H1 (cell line): ENCODE measurements at regions not wholly inside any gene's neighbourhood (a gene's known extent, or its start where the extent isn't known, plus 50 kb on each side); places are given as distances from the start of the nearest gene placed in this dataset.

Source experiments
- CTCF ChIA-PET: fragments of 300-600 bp; sonication (Branson Sonifier 250); formaldehyde crosslinking; loops from one replicate; lab custom pipeline; 2021; ENCODE audit not compliant: partially characterized antibody; lab: Charles Lee
- POLR2A ChIA-PET: fragments of 300-600 bp; sonication (Branson Sonifier 250); formaldehyde crosslinking; loops from one replicate; lab custom pipeline; 2021; ENCODE audit warnings: inconsistent platforms; ENCODE audit not compliant: partially characterized antibody; lab: Charles Lee
- DNase-seq, 2 experiments: peaks; one replicate each; pipeline versions ENCODE4 v3.0.0 to v3.0.0-alpha.2; 2010 to 2022; ENCODE audit warnings: low spot score in 2 of 2, low read depth in 1 of 2, mixed read lengths in 1 of 2
- FAIRE-seq: peaks from 2 replicates; lab custom pipeline; 2011; peaks lifted over from hg19 to GRCh38; lab: Jason Lieb, UNC
- H2AFZ ChIP-seq: 2 replicates; pipeline ENCODE4 v1.8.1; 2012; ENCODE audit warnings: low read length, inconsistent platforms
- H2AK5ac ChIP-seq: 2 replicates; pipeline ENCODE4 v1.6.1; 2013; ENCODE audit warnings: low read depth, low read length
- H2BK120ac ChIP-seq: replicated peaks from 2 replicates; pipeline ENCODE3; 2013; ENCODE audit warnings: low read depth, low read length, inconsistent platforms
- H2BK12ac ChIP-seq: 2 replicates; pipeline ENCODE4 v1.6.1; 2013; ENCODE audit warnings: low read depth, low read length
- H2BK15ac ChIP-seq: 2 replicates; pipeline ENCODE4 v1.6.1; 2013; ENCODE audit warnings: low read length
- H2BK20ac ChIP-seq: 2 replicates; pipeline ENCODE4 v1.6.1; 2013; ENCODE audit warnings: low read length
- H2BK5ac ChIP-seq: 2 replicates; pipeline ENCODE4 v1.6.1; 2013; ENCODE audit warnings: low read depth, low read length
- H3K14ac ChIP-seq: 2 replicates; pipeline ENCODE4 v1.6.1; 2013; ENCODE audit warnings: inconsistent platforms; ENCODE audit not compliant: insufficient read length
- H3K18ac ChIP-seq: 2 replicates; pipeline ENCODE4 v1.6.1; 2013; ENCODE audit warnings: low read length; ENCODE audit errors: extremely low read depth
- H3K23ac ChIP-seq: 2 replicates; pipeline ENCODE4 v1.6.1; 2013; ENCODE audit warnings: inconsistent platforms; ENCODE audit not compliant: insufficient read length
- H3K23me2 ChIP-seq: 2 replicates; pipeline ENCODE4 v1.6.1; 2013; ENCODE audit warnings: low read depth, low read length
- H3K27ac ChIP-seq: 2 replicates; pipeline ENCODE4 v1.6.1; 2011; ENCODE audit warnings: low read depth, low read length, inconsistent platforms
- H3K27me3 ChIP-seq, 4 experiments: replicated peaks in 1 of 4; 1 replicate in 1 of 4; 2 replicates in 3 of 4; pipeline versions ENCODE4 v1.6.1 to v1.8.1; 2011 to 2013; ENCODE audit warnings: low read length in 3 of 4, mild to moderate bottlenecking in 3 of 4, inconsistent platforms in 2 of 4, mixed read lengths in 2 of 4, moderate library complexity in 1 of 4; ENCODE audit not compliant: control insufficient read depth in 3 of 4, insufficient read depth in 3 of 4; ENCODE audit errors: extremely low read depth in 1 of 4
- H3K36me3 ChIP-seq, 4 experiments: 2 replicates each; pipeline versions ENCODE4 v1.6.1 to v1.8.1; 2011 to 2013; ENCODE audit warnings: mild to moderate bottlenecking in 4 of 4, low read length in 3 of 4, moderate library complexity in 2 of 4, control low read depth in 1 of 4, inconsistent platforms in 1 of 4; ENCODE audit not compliant: insufficient read depth in 4 of 4, control insufficient read depth in 2 of 4
- H3K4ac ChIP-seq: replicated peaks from 2 replicates; pipeline ENCODE3; 2013; ENCODE audit warnings: low read length, low read depth, mixed read lengths, inconsistent platforms; ENCODE audit not compliant: insufficient read length
- H3K4me1 ChIP-seq, 4 experiments: replicated peaks in 1 of 4; 1 replicate in 1 of 4; 2 replicates in 3 of 4; pipeline versions ENCODE4 v1.6.1 to v1.8.1; 2011 to 2013; ENCODE audit warnings: low read length in 3 of 4, inconsistent platforms in 2 of 4, mixed read lengths in 1 of 4; ENCODE audit not compliant: insufficient read depth in 4 of 4, control insufficient read depth in 3 of 4
- H3K4me2 ChIP-seq, 2 experiments: 2 replicates each; pipeline versions ENCODE4 v1.6.1 to v1.8.1; 2011 to 2013; ENCODE audit warnings: low read depth in 2 of 2, low read length in 2 of 2, control low read depth in 1 of 2, inconsistent platforms in 1 of 2, mild to moderate bottlenecking in 1 of 2; ENCODE audit not compliant: insufficient read depth in 1 of 2
- H3K4me3 ChIP-seq, 4 experiments: fragments of 200-600, 300-600 bp in 1 of 4; sonication (generic), shearing (Covaris generic), sonication (Bioruptor Twin) in 1 of 4; 2 replicates each; pipeline versions ENCODE4 v1.5.1 to v1.8.1; 2011 to 2016; ENCODE audit warnings: low read length in 4 of 4, low read depth in 3 of 4, control low read depth in 2 of 4, inconsistent platforms in 2 of 4, mild to moderate bottlenecking in 2 of 4, mixed read lengths in 1 of 4, moderate library complexity in 1 of 4; ENCODE audit not compliant: insufficient read depth in 2 of 4; ENCODE audit errors: extremely low read depth in 1 of 4
- H3K56ac ChIP-seq: replicated peaks from 2 replicates; pipeline ENCODE3; 2013; ENCODE audit warnings: low read depth, mild to moderate bottlenecking, mixed read lengths, low read length, inconsistent platforms; ENCODE audit not compliant: insufficient read length
- H3K79me1 ChIP-seq: 2 replicates; pipeline ENCODE4 v1.6.1; 2013; ENCODE audit warnings: low read depth, low read length, control low read depth
- H3K79me2 ChIP-seq, 2 experiments: 2 replicates each; pipeline versions ENCODE4 v1.6.1 to v1.8.1; 2012 to 2013; ENCODE audit warnings: low read length in 2 of 2, mild to moderate bottlenecking in 2 of 2, inconsistent platforms in 1 of 2; ENCODE audit not compliant: insufficient read depth in 2 of 2, control insufficient read depth in 1 of 2
- H3K9ac ChIP-seq, 4 experiments: replicated peaks in 1 of 4; 1 replicate in 1 of 4; 2 replicates in 3 of 4; pipeline versions ENCODE4 v1.6.1 to v1.8.1; 2011 to 2013; ENCODE audit warnings: low read depth in 3 of 4, low read length in 3 of 4, control low read depth in 2 of 4, mild to moderate bottlenecking in 2 of 4, moderate library complexity in 2 of 4, inconsistent platforms in 1 of 4; ENCODE audit errors: extremely low read depth in 1 of 4
- H3K9me3 ChIP-seq, 2 experiments: 2 replicates each; pipeline versions ENCODE4 v1.6.1 to v1.8.1; 2012 to 2013; ENCODE audit warnings: mild to moderate bottlenecking in 2 of 2, moderate library complexity in 2 of 2, control low read depth in 1 of 2, inconsistent platforms in 1 of 2, low read depth in 1 of 2, low read length in 1 of 2, mixed read lengths in 1 of 2; ENCODE audit not compliant: insufficient read depth in 2 of 2
- H4K20me1 ChIP-seq, 2 experiments: replicated peaks in 1 of 2; 2 replicates each; pipeline versions ENCODE3 to v1.8.1; 2011 to 2013; ENCODE audit warnings: inconsistent platforms in 2 of 2, low read length in 2 of 2, mild to moderate bottlenecking in 1 of 2; ENCODE audit not compliant: insufficient read depth in 2 of 2, control insufficient read depth in 1 of 2
- H4K5ac ChIP-seq: 2 replicates; pipeline ENCODE4 v1.6.1; 2013; ENCODE audit warnings: low read length, low read depth, mixed read lengths, inconsistent platforms; ENCODE audit not compliant: insufficient read length
- H4K8ac ChIP-seq: 2 replicates; pipeline ENCODE4 v1.8.0; 2013; ENCODE audit warnings: mild to moderate bottlenecking, moderate library complexity, low read length, inconsistent platforms; ENCODE audit not compliant: insufficient read depth; ENCODE audit errors: extremely low read depth
- H4K91ac ChIP-seq: replicated peaks from 2 replicates; pipeline ENCODE3; 2013; ENCODE audit warnings: low read length, mixed read lengths, inconsistent platforms; ENCODE audit not compliant: insufficient read length
- ATF3 ChIP-seq: IDR thresholded peaks from 2 replicates; pipeline ENCODE4 v1.6.1; 2011; ENCODE audit warnings: low read depth, mild to moderate bottlenecking, low read length; ENCODE audit not compliant: insufficient read depth
- BACH1 ChIP-seq: IDR thresholded peaks from 2 replicates; pipeline ENCODE4 v1.6.1; 2012; ENCODE audit warnings: low read length, improper control_type of control experiment
- CREB1 ChIP-seq: IDR thresholded peaks from 2 replicates; pipeline ENCODE4 v1.6.1; 2012; ENCODE audit warnings: inconsistent platforms
- EP300 ChIP-seq, 2 experiments: IDR thresholded peaks; 1 replicate in 1 of 2; 2 replicates in 1 of 2; pipeline ENCODE4 v1.6.1; 2011 to 2012; ENCODE audit warnings: low read depth in 2 of 2, low read length in 2 of 2, mild to moderate bottlenecking in 2 of 2, borderline replicate concordance in 1 of 2, inconsistent platforms in 1 of 2, moderate library complexity in 1 of 2
- GTF2F1 ChIP-seq: IDR thresholded peaks from 2 replicates; pipeline ENCODE4 v1.6.1; 2012; ENCODE audit warnings: low read depth, low read length, improper control_type of control experiment, borderline replicate concordance
- KDM4A ChIP-seq: IDR thresholded peaks from one replicate; pipeline ENCODE4 v1.7.1; 2012; ENCODE audit warnings: low read depth, mild to moderate bottlenecking, moderate library complexity, low read length, inconsistent platforms; ENCODE audit not compliant: severe bottlenecking
- KDM5A ChIP-seq: fragments of 200-600 bp; IDR thresholded peaks from 2 replicates; pipeline ENCODE4 v1.7.1; 2012; ENCODE audit warnings: mild to moderate bottlenecking, low read length, inconsistent platforms, mixed read lengths
- MAFK ChIP-seq: IDR thresholded peaks from 2 replicates; pipeline ENCODE4 v1.6.1; 2012; ENCODE audit warnings: low read depth, mild to moderate bottlenecking, improper control_type of control experiment, low read length
- RBBP5 ChIP-seq: IDR thresholded peaks from 2 replicates; pipeline ENCODE4 v1.7.1; 2012; ENCODE audit warnings: low read depth, mild to moderate bottlenecking, inconsistent platforms, low read length, moderate library complexity, borderline replicate concordance
- SAP30 ChIP-seq: fragments of 300-600 bp; sonication (generic); IDR thresholded peaks from 2 replicates; pipeline ENCODE4 v1.7.1; 2012; ENCODE audit warnings: low read length, moderate library complexity, mild to moderate bottlenecking, inconsistent platforms; ENCODE audit not compliant: insufficient read depth, insufficient replicate concordance
- SIN3A ChIP-seq, 2 experiments: IDR thresholded peaks in 1 of 2; conservative IDR thresholded peaks in 1 of 2; 2 replicates each; pipeline ENCODE4 v1.6.1; 2011 to 2012; ENCODE audit warnings: low read length in 2 of 2, improper control_type of control experiment in 1 of 2, low read depth in 1 of 2, mild to moderate bottlenecking in 1 of 2
- SRF ChIP-seq: IDR thresholded peaks from 2 replicates; pipeline ENCODE4 v1.6.1; 2011; ENCODE audit warnings: mild to moderate bottlenecking, low read depth, low read length, moderate library complexity
- SUZ12 ChIP-seq: fragments of 200-600 bp; sonication (generic); IDR thresholded peaks from 2 replicates; pipeline ENCODE4 v1.6.1; 2012; ENCODE audit warnings: mild to moderate bottlenecking, inconsistent platforms, low read length, moderate library complexity, mixed read lengths
- TAF1 ChIP-seq: IDR thresholded peaks from 2 replicates; pipeline ENCODE4 v1.6.1; 2011; ENCODE audit warnings: mild to moderate bottlenecking, low read depth, low read length
- WGBS, 2 experiments: shearing (Covaris generic) in 1 of 2; methylation state at CpG; one replicate each; pipeline versions ENCODE4 v1.1.6 to v1.1.7; 2013 to 2015; ENCODE audit warnings: low lambda C conversion rate in 2 of 2, mixed read lengths in 2 of 2, inconsistent platforms in 1 of 2, low coverage in 1 of 2, missing lambda C conversion rate in 1 of 2; ENCODE audit not compliant: insufficient replicate concordance in 2 of 2, insufficient coverage in 1 of 2, insufficient read length in 1 of 2; ENCODE audit errors: extremely low coverage in 1 of 2, missing lambda C conversion rate in 1 of 2; 5-methylcytosine and 5-hydroxymethylcytosine counted together

GRCh38 chr17:5976251-5976650 is 93.9 kb upstream of the WSCD1 start:
- Histone ChIP-seq H3K79me2 (no peaks in the 10 kb centered on the region), H4K8ac (no peak overlapping the region), H3K4ac (no peak overlapping the region), H3K4me1 (no peaks in the 10 kb centered on the region; a peak in 1 of 7 replicates), H4K5ac (no peak overlapping the region), H3K36me3 (no peaks in the 10 kb centered on the region; a peak in 1 of 8 replicates), H2AK5ac (no peak overlapping the region), H3K9me3 (peaks cover 5 to 9% of the 10 kb centered on the region in 2 experiments; a peak in 2 of 4 replicates), H3K27me3 (no peaks in the 10 kb centered on the region), H2BK120ac (no peak overlapping the region), H2BK12ac (no peak overlapping the region), H2BK5ac (no peak overlapping the region), H3K56ac (no peak overlapping the region), H3K18ac (no peak overlapping the region), H3K4me3 (no peak overlapping the region), H4K91ac (no peak overlapping the region), H2BK15ac (no peak overlapping the region), H3K23me2 (no peaks in the 10 kb centered on the region), H2AFZ (no peak overlapping the region), H3K14ac (no peak overlapping the region), H3K9ac (no peak overlapping the region), H3K27ac (no peak overlapping the region), H2BK20ac (no peak overlapping the region), H3K23ac (no peak overlapping the region), H3K4me2 (no peak overlapping the region), H3K79me1 (no peaks in the 10 kb centered on the region), H4K20me1 (no peaks in the 10 kb centered on the region)
- ChIA-PET POLR2A (no interaction called here), CTCF (interaction anchor here (1.1 to 1.3 kb wide), 2 partner anchors 22 to 93 kb away, joined by 3 to 4 read pairs; no protein-coding TSS in a partner anchor)
- DNase-seq, result no peak
- FAIRE-seq, result no peak
- 92% methylated on average over 6 of the region's 6 CpGs; no CpG with 5 or more reads in 1 of the 2 experiments for WGBS, 2 experiments
- TF ChIP-seq EP300 (IDR thresholded peaks at IDR 0.05; ENCODE audit: borderline replicate concordance in 1 of 2, low read depth in 2 of 2, low read length in 2 of 2) (no peak), TAF1 (no peak), KDM4A (no peak), GTF2F1 (no peak), SUZ12 (no peak), SRF (no peak), BACH1 (no peak), ATF3 (no peak), CREB1 (no peak), KDM5A (no peak), RBBP5 (no peak), SAP30 (no peak), MAFK (no peak), SIN3A (conservative IDR thresholded peaks at IDR 0.05 in 1 of 2, IDR thresholded peaks at IDR 0.05 in 1 of 2; ENCODE audit: low read depth in 1 of 2, low read length in 2 of 2) (no peak)
